Large intestine (tissue), 3 donors: ENCODE measurements at regions not wholly inside any gene's neighbourhood (a gene's known extent, or its start where the extent isn't known, plus 50 kb on each side); places are given as distances from the start of the nearest gene placed in this dataset.
"Not testable (repeated sequence)": the region's sequence is repeated elsewhere in the genome, so short reads cannot be mapped to it uniquely, and the experiment has no call there.

Experiments used
- DNase-seq, 2 donors: peaks; one replicate each; pipeline versions ENCODE4 v3.0.0 to v3.0.0-alpha.2; 2013
- H3K27ac ChIP-seq: one replicate; pipeline ENCODE4 v1.5.1; 2013; ENCODE audit warnings: low read length
- H3K27me3 ChIP-seq: 2 replicates; pipeline ENCODE4 v1.6.1; 2013; ENCODE audit warnings: low read length; ENCODE audit not compliant: control insufficient read depth, insufficient read depth
- H3K36me3 ChIP-seq: 2 replicates; pipeline ENCODE4 v1.6.1; 2013; ENCODE audit warnings: low read length; ENCODE audit not compliant: control insufficient read depth, insufficient read depth
- H3K4me1 ChIP-seq: one replicate; pipeline ENCODE4 v1.6.1; 2013; ENCODE audit warnings: low read length; ENCODE audit not compliant: control insufficient read depth, insufficient read depth
- H3K4me3 ChIP-seq: one replicate; pipeline ENCODE4 v1.5.1; 2013; ENCODE audit warnings: low read length
- H3K9me3 ChIP-seq: one replicate; pipeline ENCODE4 v1.6.1; 2013; ENCODE audit warnings: mild to moderate bottlenecking, low read depth, low read length, moderate library complexity; ENCODE audit not compliant: control insufficient read depth
- whole genome bisulfite sequencing: methylation state at CpG from one replicate; pipeline ENCODE4 v1.1.5; 2013; ENCODE audit warnings: low lambda C conversion rate; ENCODE audit not compliant: insufficient coverage; 5-methylcytosine and 5-hydroxymethylcytosine counted together

GRCh38 chr13:22903925-22904324 is 276.9 kb upstream of the SGCG start:
- H3K27me3 ChIP-seq = no peaks in the 10 kb centered on the region
- no peak for DNase-seq
- H3K4me1 ChIP-seq = no peaks in the 10 kb centered on the region
- H3K27ac ChIP-seq = no peak overlapping the region
- no peaks in the 10 kb centered on the region for H3K36me3 ChIP-seq
- H3K9me3 ChIP-seq = peaks cover 5% of the 10 kb centered on the region
- no peak overlapping the region for H3K4me3 ChIP-seq

GRCh38 chr13:22915442-22916082 is 265.2 kb upstream of the SGCG start:
- Histone ChIP-seq H3K27me3 (peaks cover 2% of the 10 kb centered on the region), H3K27ac (no peak overlapping the region), H3K4me3 (peak overlapping the region; percentile 60), H3K36me3 (no peaks in the 10 kb centered on the region), H3K9me3 (no peaks in the 10 kb centered on the region), H3K4me1 (no peaks in the 10 kb centered on the region)
- peak; percentile 26 to 61 for DNase-seq
- WGBS = 0% methylated on average over 2 of the region's 58 CpGs

- not testable (repeated sequence) for H3K36me3 ChIP-seq, H3K4me1 ChIP-seq, H3K27ac ChIP-seq, H3K4me3 ChIP-seq, H3K9me3 ChIP-seq, H3K27me3 ChIP-seq, DNase-seq
- no CpG with 5 or more reads among the region's 4 CpGs for WGBS
Measured at GRCh38 chr13:22916276-22916675, 264.5 kb upstream of the SGCG start.

GRCh38 chr13:22925881-22926747 is 254.7 kb upstream of the SGCG start:
- Histone ChIP-seq H3K27me3 (peaks cover 11% of the 10 kb centered on the region), H3K9me3 (no peaks in the 10 kb centered on the region), H3K4me3 (peak overlapping the region; percentile 37), H3K4me1 (no peaks in the 10 kb centered on the region), H3K36me3 (no peaks in the 10 kb centered on the region), H3K27ac (no peak overlapping the region)
- whole genome bisulfite sequencing = no CpG with 5 or more reads among the region's 55 CpGs
- peak; percentile 48 to 58 for DNase-seq

GRCh38 chr13:22926748-22927400 is 253.9 kb upstream of the SGCG start:
- no CpG with 5 or more reads among the region's 56 CpGs for WGBS
- Histone ChIP-seq H3K9me3 (no peaks in the 10 kb centered on the region), H3K27me3 (peaks cover 11% of the 10 kb centered on the region), H3K4me3 (peak overlapping the region; percentile 37), H3K36me3 (no peaks in the 10 kb centered on the region), H3K27ac (no peak overlapping the region), H3K4me1 (no peaks in the 10 kb centered on the region)
- DNase-seq = no peak

- not testable (repeated sequence) for H3K9me3 ChIP-seq, H3K4me1 ChIP-seq, H3K27ac ChIP-seq, DNase-seq, H3K4me3 ChIP-seq, H3K36me3 ChIP-seq
- H3K27me3 ChIP-seq = peaks cover 11% of the 10 kb centered on the region
- no CpG with 5 or more reads among the region's 4 CpGs for WGBS
Measured at GRCh38 chr13:22927845-22928244, 252.9 kb upstream of the SGCG start.

- H3K27ac ChIP-seq = no peak overlapping the region
- no peaks in the 10 kb centered on the region for H3K4me1 ChIP-seq
- H3K36me3 ChIP-seq = no peaks in the 10 kb centered on the region
- no peak for DNase-seq
- WGBS = 90% methylated on average over 2 of the region's 7 CpGs
- peaks cover 11% of the 10 kb centered on the region for H3K27me3 ChIP-seq
- H3K9me3 ChIP-seq = no peaks in the 10 kb centered on the region
- no peak overlapping the region for H3K4me3 ChIP-seq
Measured at GRCh38 chr13:22929381-22930126, 251.2 kb upstream of the SGCG start.

- Histone ChIP-seq H3K4me1 (no peaks in the 10 kb centered on the region), H3K36me3 (no peaks in the 10 kb centered on the region), H3K4me3 (no peak overlapping the region), H3K27me3 (peaks cover 8% of the 10 kb centered on the region), H3K9me3 (no peaks in the 10 kb centered on the region), H3K27ac (no peak overlapping the region)
- WGBS = no CpG with 5 or more reads among the region's 1 CpG
- no peak for DNase-seq
Measured at GRCh38 chr13:22931576-22931975, 249.2 kb upstream of the SGCG start.

GRCh38 chr13:22932632-22933412 is 248.0 kb upstream of the SGCG start:
- not testable (repeated sequence) for DNase-seq, H3K9me3 ChIP-seq, H3K4me3 ChIP-seq, H3K27me3 ChIP-seq, H3K4me1 ChIP-seq, H3K36me3 ChIP-seq, H3K27ac ChIP-seq
- WGBS = no CpG with 5 or more reads among the region's 20 CpGs
